ENCODE measurements at regions not wholly inside any gene's neighbourhood (a gene's known extent, or its start where the extent isn't known, plus 50 kb on each side); places are given as distances from the start of the nearest gene placed in this dataset.
A peak's percentile ranks its signal among the peaks of the same experiment; 100 is the strongest.

- TF ChIP-seq CTCF (conservative IDR thresholded peaks at IDR 0.05; ENCODE audit: low read depth, low read length): peak; percentile 43
- TF ChIP-seq EZH2 (IDR thresholded peaks at IDR 0.05; ENCODE audit: borderline replicate concordance, low read depth, low read length, poor library complexity, severe bottlenecking): no peak
Measured at GRCh38 chr7:115475761-115476385, 554.0 kb downstream of the MDFIC start.

Data from A673 (cell line).